Natural killer cell (primary cell): ENCODE measurements at regions not wholly inside any gene's neighbourhood (a gene's known extent, or its start where the extent isn't known, plus 50 kb on each side); places are given as distances from the start of the nearest gene placed in this dataset.

Experiments used
- ATAC-seq, 3 donors: fragments of 150-1000 bp in 2 of 3; fragments of 200-7000 bp in 1 of 3; cut with Tn5 transposase; 1 replicate in 1 of 3; 2 replicates in 2 of 3; pipeline ENCODE4 v1.10.0; 2021; ENCODE audit warnings: mild to moderate bottlenecking in 2 of 3, moderate library complexity in 2 of 3
- DNase-seq, 2 donors: peaks; one replicate each; pipeline versions ENCODE4 v3.0.0 to v3.0.0-alpha.2; 2013 to 2021; ENCODE audit warnings: mixed read lengths in 1 of 2
- H3K27ac ChIP-seq: one replicate; pipeline ENCODE4 v1.5.1; 2013; ENCODE audit warnings: mild to moderate bottlenecking, low read length
- H3K27me3 ChIP-seq: one replicate; pipeline ENCODE4 v1.6.1; 2013; ENCODE audit warnings: low read length; ENCODE audit not compliant: control insufficient read depth, insufficient read depth
- H3K36me3 ChIP-seq: one replicate; pipeline ENCODE4 v1.6.1; 2013; ENCODE audit warnings: low read length; ENCODE audit not compliant: control insufficient read depth, insufficient read depth
- H3K4me1 ChIP-seq: one replicate; pipeline ENCODE4 v1.6.1; 2013; ENCODE audit warnings: low read length; ENCODE audit not compliant: control insufficient read depth, insufficient read depth
- H3K4me3 ChIP-seq: one replicate; pipeline ENCODE4 v1.5.1; 2013; ENCODE audit warnings: low read length
- H3K9me3 ChIP-seq: one replicate; pipeline ENCODE4 v1.6.1; 2013; ENCODE audit warnings: low read length; ENCODE audit not compliant: control insufficient read depth, insufficient read depth
- H3K27ac Mint-ChIP-seq, 2 donors: one replicate each; pipeline ENCODE4 v1.8.0; 2022; ENCODE audit warnings: mild to moderate bottlenecking in 2 of 2, mixed read lengths in 2 of 2, moderate library complexity in 1 of 2
- H3K27me3 Mint-ChIP-seq, 2 donors: one replicate each; pipeline ENCODE4 v1.8.0; 2022; ENCODE audit warnings: low read depth in 2 of 2, mixed read lengths in 2 of 2
- H3K36me3 Mint-ChIP-seq: one replicate; pipeline ENCODE4 v1.8.0; 2022; ENCODE audit warnings: mixed read lengths
- H3K4me1 Mint-ChIP-seq, 2 donors: one replicate each; pipeline ENCODE4 v1.8.0; 2022; ENCODE audit warnings: mixed read lengths in 2 of 2
- H3K4me3 Mint-ChIP-seq: one replicate; pipeline ENCODE4 v1.8.0; 2022; ENCODE audit warnings: mild to moderate bottlenecking, moderate library complexity, mixed read lengths
- H3K9me3 Mint-ChIP-seq, 2 donors: one replicate each; pipeline ENCODE4 v1.8.0; 2022; ENCODE audit warnings: mixed read lengths in 2 of 2
- WGBS: methylation state at CpG from one replicate; pipeline ENCODE4 v1.1.7; 2013; ENCODE audit warnings: missing lambda C conversion rate; ENCODE audit not compliant: insufficient coverage; 5-methylcytosine and 5-hydroxymethylcytosine counted together
- intact Hi-C: fragments of 100-400 bp; cut with micrococcal nuclease; formaldehyde crosslinking; loops from one replicate; pipeline ENCODE4 v1.14.2; 2022
- TF ChIP-seq, protein P1 (sequence below): fragments of 200-600 bp; IDR thresholded peaks from one replicate; pipeline ENCODE4 v1.8.0; 2022; ENCODE audit warnings: antibody characterized with exemption

DNA sequence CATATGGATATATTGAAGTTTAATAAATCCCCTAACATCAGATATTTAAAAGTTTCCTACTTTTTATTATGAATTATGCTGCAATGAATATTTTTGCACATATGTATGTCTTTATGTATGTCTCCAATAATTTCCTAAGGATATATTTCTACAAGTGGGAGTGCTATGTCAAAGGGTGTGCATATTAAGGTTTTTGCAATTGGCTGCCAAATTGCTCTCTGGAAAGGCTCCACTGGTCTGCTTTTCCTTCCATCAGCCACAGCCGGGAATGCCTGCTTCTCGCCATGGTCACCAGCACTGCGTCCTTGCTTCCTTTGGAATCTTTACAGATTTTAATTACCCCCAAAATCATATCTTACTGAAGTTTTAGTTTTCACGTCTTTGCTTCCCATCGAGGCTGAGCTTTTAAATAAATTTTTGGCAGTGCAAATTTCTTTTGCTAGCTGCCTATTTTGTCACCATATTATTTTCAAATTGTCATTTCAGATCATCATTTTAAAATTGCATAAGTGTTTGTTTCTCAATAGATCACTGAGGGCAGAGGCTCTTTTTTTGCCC lies 221.7 kb downstream of the SNX19 start:
- Mint-ChIP-seq H3K4me1 (no peaks in the 10 kb centered on the region), H3K27me3 (peaks cover 15 to 35% of the 10 kb centered on the region in 2 donors), H3K9me3 (no peaks in the 10 kb centered on the region), H3K27ac (no peak overlapping the region), H3K36me3 (no peaks in the 10 kb centered on the region), H3K4me3 (no peak overlapping the region)
- DNase-seq (no peak), ATAC-seq (no peak)
- Histone ChIP-seq H3K27ac (no peak overlapping the region), H3K4me1 (no peaks in the 10 kb centered on the region), H3K4me3 (no peak overlapping the region), H3K36me3 (no peaks in the 10 kb centered on the region), H3K27me3 (no peaks in the 10 kb centered on the region), H3K9me3 (no peaks in the 10 kb centered on the region)
- TF ChIP-seq, protein P1, sequence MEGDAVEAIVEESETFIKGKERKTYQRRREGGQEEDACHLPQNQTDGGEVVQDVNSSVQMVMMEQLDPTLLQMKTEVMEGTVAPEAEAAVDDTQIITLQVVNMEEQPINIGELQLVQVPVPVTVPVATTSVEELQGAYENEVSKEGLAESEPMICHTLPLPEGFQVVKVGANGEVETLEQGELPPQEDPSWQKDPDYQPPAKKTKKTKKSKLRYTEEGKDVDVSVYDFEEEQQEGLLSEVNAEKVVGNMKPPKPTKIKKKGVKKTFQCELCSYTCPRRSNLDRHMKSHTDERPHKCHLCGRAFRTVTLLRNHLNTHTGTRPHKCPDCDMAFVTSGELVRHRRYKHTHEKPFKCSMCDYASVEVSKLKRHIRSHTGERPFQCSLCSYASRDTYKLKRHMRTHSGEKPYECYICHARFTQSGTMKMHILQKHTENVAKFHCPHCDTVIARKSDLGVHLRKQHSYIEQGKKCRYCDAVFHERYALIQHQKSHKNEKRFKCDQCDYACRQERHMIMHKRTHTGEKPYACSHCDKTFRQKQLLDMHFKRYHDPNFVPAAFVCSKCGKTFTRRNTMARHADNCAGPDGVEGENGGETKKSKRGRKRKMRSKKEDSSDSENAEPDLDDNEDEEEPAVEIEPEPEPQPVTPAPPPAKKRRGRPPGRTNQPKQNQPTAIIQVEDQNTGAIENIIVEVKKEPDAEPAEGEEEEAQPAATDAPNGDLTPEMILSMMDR = no peak
- intact Hi-C loops = no loop called here
- WGBS = 90% methylated on average over 5 of the region's 5 CpGs

DNA sequence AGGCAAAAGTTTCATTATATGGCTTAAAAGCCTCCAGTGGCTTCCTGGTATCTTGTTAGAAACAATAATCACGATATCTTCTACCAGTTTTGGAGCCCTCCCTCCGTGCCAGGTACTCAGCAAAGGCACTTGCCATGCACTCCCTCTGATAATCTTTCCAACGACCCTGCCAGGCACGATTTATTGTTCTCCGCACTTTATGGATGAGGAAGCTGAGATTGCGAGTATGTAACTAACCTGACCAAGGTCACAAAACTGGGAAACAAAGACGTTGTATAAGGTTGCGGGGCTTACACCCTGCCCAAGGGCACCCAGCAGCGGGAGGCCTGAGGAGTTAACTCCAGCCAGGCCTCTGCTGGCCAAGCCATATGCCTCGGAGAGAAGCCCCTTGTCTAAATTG lies 218.1 kb downstream of the SNX19 start:
- Mint-ChIP-seq H3K27ac (no peak overlapping the region), H3K36me3 (no peaks in the 10 kb centered on the region), H3K27me3 (peaks cover 13 to 27% of the 10 kb centered on the region in 2 donors), H3K4me1 (no peaks in the 10 kb centered on the region), H3K9me3 (no peaks in the 10 kb centered on the region), H3K4me3 (no peak overlapping the region)
- no peak overlapping the region for H3K27ac ChIP-seq
- ATAC-seq (no peak), DNase-seq (no peak)
- H3K4me3 ChIP-seq = no peak overlapping the region
- TF ChIP-seq, protein P1 = no peak
- H3K4me1 ChIP-seq = no peaks in the 10 kb centered on the region
- intact Hi-C loops = no loop called here
- no peaks in the 10 kb centered on the region for H3K36me3 ChIP-seq
- H3K9me3 ChIP-seq = no peaks in the 10 kb centered on the region
- H3K27me3 ChIP-seq = no peaks in the 10 kb centered on the region
- WGBS = 82% methylated on average over 10 of the region's 10 CpGs

DNA sequence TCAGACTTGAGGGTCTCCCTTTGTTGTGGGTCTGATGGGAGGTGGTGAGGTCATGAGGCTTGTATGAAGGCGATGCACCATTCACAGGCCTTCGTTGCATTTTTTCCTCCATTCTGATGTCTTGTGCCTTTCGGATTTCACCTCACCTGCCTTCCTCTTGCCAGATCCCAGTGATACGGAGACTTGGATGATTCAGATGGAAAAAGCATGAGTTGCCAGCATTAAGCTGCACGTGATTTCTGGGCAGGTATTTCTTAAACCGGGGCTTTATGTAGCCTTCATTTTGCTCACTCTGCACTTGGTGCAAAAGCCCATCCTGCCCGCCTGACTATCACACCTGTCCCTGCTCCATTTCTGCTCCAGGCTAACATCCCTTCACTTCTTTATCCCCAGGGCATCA lies 216.7 kb downstream of the SNX19 start:
- Mint-ChIP-seq H3K9me3 (no peaks in the 10 kb centered on the region), H3K27ac (no peak overlapping the region), H3K4me3 (no peak overlapping the region), H3K4me1 (no peaks in the 10 kb centered on the region), H3K27me3 (peaks cover 9 to 27% of the 10 kb centered on the region in 2 donors), H3K36me3 (no peaks in the 10 kb centered on the region)
- Histone ChIP-seq H3K27ac (no peak overlapping the region), H3K36me3 (no peaks in the 10 kb centered on the region), H3K27me3 (no peaks in the 10 kb centered on the region), H3K4me1 (no peaks in the 10 kb centered on the region), H3K9me3 (no peaks in the 10 kb centered on the region), H3K4me3 (no peak overlapping the region)
- WGBS = 89% methylated on average over 7 of the region's 7 CpGs
- ATAC-seq (no peak), DNase-seq (no peak)
- intact Hi-C loops = no loop called here
- TF ChIP-seq, protein P1 = no peak

DNA sequence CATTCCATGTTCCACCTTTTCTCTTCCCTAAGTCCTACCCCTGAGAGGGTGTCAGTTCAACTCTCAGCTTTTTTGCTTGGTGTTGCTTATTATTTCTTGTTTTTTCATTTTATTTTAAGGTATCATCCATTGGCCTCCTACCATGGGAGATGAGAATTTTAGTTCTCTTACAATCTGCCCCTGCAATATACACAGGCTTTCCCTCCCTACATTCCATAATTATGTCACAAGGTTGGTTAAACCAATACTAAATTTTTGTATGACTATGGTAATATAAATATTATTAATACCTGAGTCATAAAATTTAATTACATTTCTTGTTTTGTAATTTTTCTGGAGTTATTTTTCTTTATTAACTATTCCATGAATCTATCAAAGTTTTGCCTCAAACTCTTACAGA lies 216.2 kb downstream of the SNX19 start:
- Histone ChIP-seq H3K36me3 (no peaks in the 10 kb centered on the region), H3K27ac (no peak overlapping the region), H3K9me3 (no peaks in the 10 kb centered on the region), H3K27me3 (no peaks in the 10 kb centered on the region), H3K4me3 (no peak overlapping the region), H3K4me1 (no peaks in the 10 kb centered on the region)
- no peak overlapping the region for H3K4me3 Mint-ChIP-seq
- H3K9me3 Mint-ChIP-seq = no peaks in the 10 kb centered on the region
- ATAC-seq (no peak), DNase-seq (no peak)
- peaks cover 9 to 23% of the 10 kb centered on the region in 2 donors for H3K27me3 Mint-ChIP-seq
- H3K27ac Mint-ChIP-seq = no peak overlapping the region
- intact Hi-C loops = no loop called here
- TF ChIP-seq, protein P1 = no peak
- H3K36me3 Mint-ChIP-seq = no peaks in the 10 kb centered on the region
- H3K4me1 Mint-ChIP-seq = no peaks in the 10 kb centered on the region
